ENCODE measurements at regions not wholly inside any gene's neighbourhood (a gene's known extent, or its start where the extent isn't known, plus 50 kb on each side); places are given as distances from the start of the nearest gene placed in this dataset.

GRCh38 chr2:129872446-129872845, 107.0 kb upstream of the RAB6C start:
- H3K9me3 ChIP-seq (ENCODE audit: insufficient read depth, low read length) = no peaks in the 10 kb centered on the region

DNA sequence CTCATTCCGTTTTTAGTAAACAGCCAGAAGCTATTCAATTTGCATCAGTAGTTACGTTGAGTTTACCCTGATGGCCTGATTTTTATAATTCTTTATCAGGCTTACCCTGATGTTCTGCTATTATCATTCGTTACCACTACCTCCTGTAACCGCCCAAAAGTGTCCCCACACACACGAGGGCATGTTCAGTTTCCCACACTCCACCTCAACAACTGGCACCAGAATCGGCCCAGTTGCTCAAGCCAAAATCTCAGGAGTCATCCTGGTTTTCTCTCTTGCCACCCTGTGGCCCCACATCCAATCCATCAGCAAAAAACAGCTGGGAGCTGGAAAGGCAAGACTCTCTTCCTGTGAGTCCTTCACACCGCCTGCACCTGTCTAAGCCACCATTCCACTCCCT, 102.9 kb upstream of the RAB6C start:
- Histone ChIP-seq H3K27me3 (ENCODE audit: low read length) (no peaks in the 10 kb centered on the region), H3K9me2 (replicated peaks; ENCODE audit: insufficient read depth, low read length) (no peaks in the 10 kb centered on the region), H3K27ac (ENCODE audit: low read depth, low read length) (no peak overlapping the region), H3K79me2 (ENCODE audit: insufficient read depth, low read length) (no peaks in the 10 kb centered on the region), H3K4me3 (ENCODE audit: insufficient read depth, low read length, poor library complexity, severe bottlenecking) (no peak overlapping the region), H2AFZ (ENCODE audit: low read depth, low read length, severe bottlenecking) (no peak overlapping the region), H3K4me2 (ENCODE audit: low read depth, low read length, poor library complexity, severe bottlenecking) (no peak overlapping the region), H3K36me3 (ENCODE audit: low read length) (no peaks in the 10 kb centered on the region), H3K9ac (ENCODE audit: low read length) (no peak overlapping the region), H4K20me1 (ENCODE audit: low read depth, low read length) (no peaks in the 10 kb centered on the region), H3F3A (ENCODE audit: insufficient read depth) (no peaks in the 10 kb centered on the region), H3K9me3 (ENCODE audit: insufficient read depth, low read length) (no peaks in the 10 kb centered on the region)
- TF ChIP-seq CTCF (IDR thresholded peaks at IDR 0.05; ENCODE audit: insufficient read depth, low read length, poor library complexity, severe bottlenecking) (no peak), EZH2phosphoT487 (conservative IDR thresholded peaks at IDR 0.05; ENCODE audit: low read length) (no peak)

More at GRCh38 chr2:129872446-129872845, 107.0 kb upstream of the RAB6C start:
- no peaks in the 10 kb centered on the region for H3K36me3 ChIP-seq (ENCODE audit: low read length)
- TF ChIP-seq CTCF (IDR thresholded peaks at IDR 0.05; ENCODE audit: insufficient read depth, low read length, poor library complexity, severe bottlenecking) (no peak), EZH2phosphoT487 (conservative IDR thresholded peaks at IDR 0.05; ENCODE audit: low read length) (no peak)
- no peak overlapping the region for H3K4me2 ChIP-seq (ENCODE audit: low read depth, low read length, poor library complexity, severe bottlenecking)
- no peak overlapping the region for H3K27ac ChIP-seq (ENCODE audit: low read depth, low read length)
- no peaks in the 10 kb centered on the region for H3F3A ChIP-seq (ENCODE audit: insufficient read depth)
- no peak overlapping the region for H3K9ac ChIP-seq (ENCODE audit: low read length)
- H3K4me3 ChIP-seq (ENCODE audit: insufficient read depth, low read length, poor library complexity, severe bottlenecking) = no peak overlapping the region
- no peaks in the 10 kb centered on the region for H4K20me1 ChIP-seq (ENCODE audit: low read depth, low read length)
- no peaks in the 10 kb centered on the region for H3K9me2 ChIP-seq (replicated peaks; ENCODE audit: insufficient read depth, low read length)
- no peaks in the 10 kb centered on the region for H3K79me2 ChIP-seq (ENCODE audit: insufficient read depth, low read length)
- no peak overlapping the region for H2AFZ ChIP-seq (ENCODE audit: low read depth, low read length, severe bottlenecking)
- H3K27me3 ChIP-seq (ENCODE audit: low read length) = no peaks in the 10 kb centered on the region

- no peak overlapping the region for H3K4me3 ChIP-seq (ENCODE audit: insufficient read depth, low read length, poor library complexity, severe bottlenecking)
- H3K9ac ChIP-seq (ENCODE audit: low read length) = no peak overlapping the region
- H3K79me2 ChIP-seq (ENCODE audit: insufficient read depth, low read length) = no peaks in the 10 kb centered on the region
- H3K36me3 ChIP-seq (ENCODE audit: low read length) = no peaks in the 10 kb centered on the region
- no peak overlapping the region for H2AFZ ChIP-seq (ENCODE audit: low read depth, low read length, severe bottlenecking)
- no peaks in the 10 kb centered on the region for H4K20me1 ChIP-seq (ENCODE audit: low read depth, low read length)
- H3K9me2 ChIP-seq (replicated peaks; ENCODE audit: insufficient read depth, low read length) = no peaks in the 10 kb centered on the region
- H3K4me2 ChIP-seq (ENCODE audit: low read depth, low read length, poor library complexity, severe bottlenecking) = no peak overlapping the region
- no peaks in the 10 kb centered on the region for H3K27me3 ChIP-seq (ENCODE audit: low read length)
- no peak overlapping the region for H3K27ac ChIP-seq (ENCODE audit: low read depth, low read length)
- H3F3A ChIP-seq (ENCODE audit: insufficient read depth) = no peaks in the 10 kb centered on the region
- H3K9me3 ChIP-seq (ENCODE audit: insufficient read depth, low read length) = no peaks in the 10 kb centered on the region
- no peak for TF ChIP-seq CTCF (IDR thresholded peaks at IDR 0.05; ENCODE audit: insufficient read depth, low read length, poor library complexity, severe bottlenecking)
- no peak for TF ChIP-seq EZH2phosphoT487 (conservative IDR thresholded peaks at IDR 0.05; ENCODE audit: low read length)
These were observed 102.2 kb upstream of the RAB6C start for GRCh38 chr2:129877289-129877741.
